ENCODE measurements at regions not wholly inside any gene's neighbourhood (a gene's known extent, or its start where the extent isn't known, plus 50 kb on each side); places are given as distances from the start of the nearest gene placed in this dataset.

DNA sequence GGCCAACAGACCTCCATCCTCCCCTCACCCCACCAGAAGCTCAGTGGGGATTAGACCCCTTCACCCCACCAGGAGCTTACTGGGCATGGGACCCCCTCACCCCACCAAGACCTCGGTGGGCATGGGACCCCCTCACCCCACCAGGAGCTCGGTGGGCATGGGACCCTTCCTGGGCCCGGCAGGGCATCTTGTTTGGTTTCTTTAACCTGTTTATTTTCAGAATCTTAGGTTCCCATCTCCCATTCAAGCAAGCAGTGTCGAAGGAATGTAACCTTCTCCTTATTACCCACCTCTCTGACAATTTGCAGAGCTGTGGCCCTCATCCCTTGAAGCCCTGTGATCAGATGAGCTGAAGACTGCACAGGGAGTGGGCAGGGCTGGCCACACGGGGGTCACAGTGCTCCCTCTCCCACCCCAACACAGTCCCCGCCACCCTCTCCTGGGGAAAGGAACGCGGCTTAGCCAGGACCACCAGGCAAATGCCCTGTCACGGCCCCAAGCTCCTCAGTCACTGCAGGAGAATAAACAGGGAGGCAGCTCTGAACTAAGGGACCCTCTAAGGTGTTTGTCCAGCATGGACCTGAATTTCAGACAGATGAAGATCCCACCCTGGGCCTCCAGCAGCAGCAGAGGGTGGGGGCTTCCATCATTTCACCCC lies 330.0 kb downstream of the NPHP4 start:
- no peak for TF ChIP-seq ZBTB7A (IDR thresholded peaks at IDR 0.05; ENCODE audit: low read depth)
- no peak for TF ChIP-seq REST (IDR thresholded peaks at IDR 0.05; ENCODE audit: low read depth)
- TF ChIP-seq EGR1 (IDR thresholded peaks at IDR 0.05), result no peak
- TF ChIP-seq, protein P1, sequence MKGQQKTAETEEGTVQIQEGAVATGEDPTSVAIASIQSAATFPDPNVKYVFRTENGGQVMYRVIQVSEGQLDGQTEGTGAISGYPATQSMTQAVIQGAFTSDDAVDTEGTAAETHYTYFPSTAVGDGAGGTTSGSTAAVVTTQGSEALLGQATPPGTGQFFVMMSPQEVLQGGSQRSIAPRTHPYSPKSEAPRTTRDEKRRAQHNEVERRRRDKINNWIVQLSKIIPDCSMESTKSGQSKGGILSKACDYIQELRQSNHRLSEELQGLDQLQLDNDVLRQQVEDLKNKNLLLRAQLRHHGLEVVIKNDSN (IDR thresholded peaks at IDR 0.05), result no peak
- no peak for TF ChIP-seq CREB1 (IDR thresholded peaks at IDR 0.05; ENCODE audit: low read depth)
- no peak for TF ChIP-seq CEBPB (IDR thresholded peaks at IDR 0.05)
- no peak for TF ChIP-seq TCF12 (IDR thresholded peaks at IDR 0.05; ENCODE audit: low read depth)
- TF ChIP-seq YY1 (IDR thresholded peaks at IDR 0.05; ENCODE audit: low read depth), result no peak
- no peak for TF ChIP-seq EP300 (IDR thresholded peaks at IDR 0.05; ENCODE audit: borderline replicate concordance)
- TF ChIP-seq RAD21 (IDR thresholded peaks at IDR 0.05; ENCODE audit: low read depth), result no peak
- TF ChIP-seq TAF1 (IDR thresholded peaks at IDR 0.05; ENCODE audit: low read depth), result no peak
- no peak for TF ChIP-seq FOXM1 (IDR thresholded peaks at IDR 0.05; ENCODE audit: borderline replicate concordance, low read depth)

DNA sequence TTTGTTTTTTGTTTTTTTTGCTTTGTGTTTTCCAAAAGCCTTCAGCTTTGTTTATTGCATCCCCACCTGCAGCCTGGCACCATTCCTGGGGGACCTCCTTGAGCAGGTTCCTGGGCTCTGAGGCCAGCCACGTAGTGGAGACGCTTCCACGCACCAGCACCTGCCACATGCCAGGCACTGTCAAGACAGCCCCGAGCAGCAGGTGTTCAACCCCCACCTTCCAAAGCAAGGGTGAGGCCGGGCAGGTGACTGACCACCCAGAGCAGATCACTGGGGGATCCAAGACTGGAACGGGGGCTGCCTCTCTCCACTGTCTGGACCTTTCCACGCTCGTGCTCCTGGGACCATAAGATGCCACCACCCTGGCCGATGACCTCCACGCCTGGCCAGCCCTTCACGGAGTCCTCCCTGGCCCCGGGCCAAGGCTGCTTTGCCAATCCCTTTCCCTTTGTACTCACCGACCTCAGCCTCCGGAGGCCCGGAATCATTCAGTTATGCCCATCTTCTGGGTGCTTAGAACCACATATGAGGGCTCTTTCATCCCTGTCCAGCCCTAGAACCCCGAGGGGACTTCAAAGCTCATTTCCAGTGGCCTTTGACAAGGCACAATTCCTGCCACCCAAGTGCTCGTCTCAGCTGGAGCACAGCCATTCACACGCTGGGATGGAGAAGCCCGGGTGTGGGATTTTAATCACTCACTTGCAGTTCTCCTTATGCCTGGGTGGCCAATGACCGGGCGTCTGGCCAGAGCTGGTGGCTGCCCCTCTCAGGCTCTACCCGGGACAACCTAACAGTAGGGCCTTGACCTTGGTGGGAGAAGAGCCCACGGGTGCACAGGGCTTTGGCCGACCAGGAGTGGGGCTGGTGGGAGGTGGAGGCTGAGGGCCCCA lies 330.8 kb downstream of the NPHP4 start:
- no peak for TF ChIP-seq TEAD4 (IDR thresholded peaks at IDR 0.05)
- 0 out of 2 replicates have a peak, but pooled peaks have one; percentile 8 for TF ChIP-seq EP300 (IDR thresholded peaks at IDR 0.05; ENCODE audit: borderline replicate concordance)
- no peak for TF ChIP-seq EGR1 (IDR thresholded peaks at IDR 0.05)
- peak; percentile 67 for TF ChIP-seq NFIC (IDR thresholded peaks at IDR 0.05)

DNA sequence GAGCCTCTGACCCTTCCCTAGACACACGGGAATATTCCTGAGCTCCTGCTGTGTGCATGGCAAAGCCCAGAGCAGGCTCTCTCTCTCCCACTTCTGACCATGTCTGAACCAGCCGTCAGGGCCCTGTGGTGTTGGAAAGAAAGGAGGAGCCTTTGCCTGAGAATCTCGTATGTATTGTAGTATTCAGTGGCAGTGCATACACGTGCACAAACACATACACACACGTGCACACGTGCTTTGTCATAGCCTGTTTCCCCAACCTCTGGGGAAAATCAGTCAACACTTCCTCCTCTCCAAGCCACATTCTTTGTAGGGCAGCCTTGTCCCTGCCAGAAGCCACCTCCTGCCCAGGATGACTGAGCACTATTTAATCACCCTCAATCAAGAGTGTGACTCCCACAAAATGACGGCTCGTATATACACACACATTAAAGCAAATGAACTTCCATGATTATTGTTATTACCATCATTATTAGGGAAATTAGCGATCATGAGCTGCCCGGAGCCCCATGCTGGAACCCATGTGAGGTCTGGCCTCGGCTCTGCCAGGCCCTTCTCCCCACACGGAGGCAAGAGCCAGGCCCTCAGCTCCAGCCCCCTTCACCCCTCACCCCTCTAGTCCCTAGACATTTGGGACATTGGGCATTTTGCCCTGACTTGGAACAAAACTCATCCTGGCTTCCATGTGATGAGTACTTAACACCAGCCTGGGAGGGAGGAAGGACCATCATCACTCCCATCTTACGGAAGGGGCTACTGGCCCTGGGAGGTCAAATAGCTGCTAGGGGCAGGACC lies 331.9 kb downstream of the NPHP4 start:
- TF ChIP-seq, protein P2, sequence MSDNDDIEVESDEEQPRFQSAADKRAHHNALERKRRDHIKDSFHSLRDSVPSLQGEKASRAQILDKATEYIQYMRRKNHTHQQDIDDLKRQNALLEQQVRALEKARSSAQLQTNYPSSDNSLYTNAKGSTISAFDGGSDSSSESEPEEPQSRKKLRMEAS (IDR thresholded peaks at IDR 0.05), result no peak
- TF ChIP-seq FOXM1 (IDR thresholded peaks at IDR 0.05; ENCODE audit: borderline replicate concordance, low read depth) (no peak), EP300 (IDR thresholded peaks at IDR 0.05; ENCODE audit: borderline replicate concordance) (no peak), CREB1 (IDR thresholded peaks at IDR 0.05; ENCODE audit: low read depth) (no peak), CEBPB (IDR thresholded peaks at IDR 0.05) (no peak), ZBTB7A (IDR thresholded peaks at IDR 0.05; ENCODE audit: low read depth) (no peak), YY1 (IDR thresholded peaks at IDR 0.05; ENCODE audit: low read depth) (no peak), EGR1 (IDR thresholded peaks at IDR 0.05) (no peak)

DNA sequence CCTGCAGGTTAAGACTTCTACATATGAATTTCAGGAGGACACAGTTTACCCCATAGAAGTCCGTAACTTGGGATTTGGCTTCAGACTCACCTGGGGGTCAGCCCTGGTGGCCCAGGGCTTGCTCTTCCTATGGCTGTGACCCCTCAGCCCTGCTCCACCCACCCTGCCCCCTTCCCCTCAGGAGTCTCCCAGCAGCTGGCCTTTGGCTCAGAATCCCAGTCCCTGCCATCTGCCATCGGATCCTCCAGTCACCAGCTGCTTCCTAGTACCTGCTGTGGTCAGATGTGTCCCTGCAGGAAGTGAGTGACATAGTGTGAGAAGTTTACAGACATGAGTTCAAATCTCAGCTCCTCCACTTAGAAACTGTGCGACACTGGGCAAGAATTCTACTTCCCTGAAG lies 332.6 kb downstream of the NPHP4 start:
- no peak for TF ChIP-seq EGR1 (IDR thresholded peaks at IDR 0.05)
- TF ChIP-seq TEAD4 (IDR thresholded peaks at IDR 0.05), result no peak
- TF ChIP-seq TAF1 (IDR thresholded peaks at IDR 0.05; ENCODE audit: low read depth), result no peak
- TF ChIP-seq REST (IDR thresholded peaks at IDR 0.05; ENCODE audit: low read depth), result no peak
- TF ChIP-seq, protein P1 (IDR thresholded peaks at IDR 0.05), result no peak
- no peak for TF ChIP-seq FOXM1 (IDR thresholded peaks at IDR 0.05; ENCODE audit: borderline replicate concordance, low read depth)
- no peak for TF ChIP-seq RAD21 (IDR thresholded peaks at IDR 0.05; ENCODE audit: low read depth)
- no peak for TF ChIP-seq ZBTB7A (IDR thresholded peaks at IDR 0.05; ENCODE audit: low read depth)

Data from Ishikawa (cell line).